SK-N-SH treated with all-trans-retinoic acid at 6 μM for 48 hours (cell line): ENCODE measurements at regions not wholly inside any gene's neighbourhood (a gene's known extent, or its start where the extent isn't known, plus 50 kb on each side); places are given as distances from the start of the nearest gene placed in this dataset.

Experiments
- ATAC-seq: fragments of 200-7000 bp; cut with Tn5 transposase; 3 replicates; pipeline ENCODE4 v1.9.1; 2020; ENCODE audit warnings: mild to moderate bottlenecking, moderate library complexity
- ARNTL ChIP-seq: fragments of 450-650 bp; formaldehyde crosslinking; IDR thresholded peaks from 2 replicates; pipeline ENCODE4 v1.5.0; 2020; ENCODE audit warnings: low read depth, mild to moderate bottlenecking, moderate library complexity, borderline replicate concordance
- BACH2 ChIP-seq: fragments of 250-450 bp; sonication (Bioruptor Pico); IDR thresholded peaks from 2 replicates; pipeline ENCODE4 v1.9.0; 2021; ENCODE audit warnings: mild to moderate bottlenecking, borderline replicate concordance
- CREB5 ChIP-seq: fragments of 250-450 bp; sonication (Bioruptor Pico); IDR thresholded peaks from 2 replicates; pipeline ENCODE4 v1.5.1; 2020; ENCODE audit warnings: low read depth, mild to moderate bottlenecking, moderate library complexity
- CSDC2 ChIP-seq: fragments of 250-450 bp; sonication (Bioruptor Pico); IDR thresholded peaks from 2 replicates; pipeline ENCODE4 v1.5.0; 2020; ENCODE audit warnings: mild to moderate bottlenecking, moderate library complexity
- CSRNP3 ChIP-seq: fragments of 250-450 bp; sonication (Bioruptor Pico); IDR thresholded peaks from 2 replicates; pipeline ENCODE4 v1.5.1; 2021; ENCODE audit warnings: mild to moderate bottlenecking, moderate library complexity
- ESRRG ChIP-seq: fragments of 250-450 bp; sonication (Bioruptor Pico); IDR thresholded peaks from 2 replicates; pipeline ENCODE4 v1.6.1; 2021; ENCODE audit warnings: mild to moderate bottlenecking
- GLIS3 ChIP-seq: fragments of 250-450 bp; sonication (Bioruptor Pico); IDR thresholded peaks from 2 replicates; pipeline ENCODE4 v1.5.0; 2020; ENCODE audit warnings: mild to moderate bottlenecking, moderate library complexity
- ISL1 ChIP-seq: fragments of 250-450 bp; sonication (Bioruptor Pico); IDR thresholded peaks from 2 replicates; pipeline ENCODE4 v2.1.2; 2022; ENCODE audit warnings: mild to moderate bottlenecking, moderate library complexity
- POU6F1 ChIP-seq: fragments of 250-450 bp; sonication (Bioruptor Pico); IDR thresholded peaks from 2 replicates; pipeline ENCODE4 v1.8.0; 2021; ENCODE audit warnings: low read depth, mild to moderate bottlenecking, moderate library complexity, borderline replicate concordance
- PPARA ChIP-seq: fragments of 250-450 bp; sonication (Bioruptor Pico); IDR thresholded peaks from 2 replicates; pipeline ENCODE4 v1.5.0; 2020; ENCODE audit warnings: mild to moderate bottlenecking, borderline replicate concordance
- SNAI2 ChIP-seq: fragments of 250-450 bp; sonication (Bioruptor Pico); IDR thresholded peaks from 2 replicates; pipeline ENCODE4 v1.5.0; 2020; ENCODE audit warnings: mild to moderate bottlenecking, moderate library complexity
- TCF4 ChIP-seq: fragments of 250-450 bp; sonication (Bioruptor Pico); IDR thresholded peaks from 2 replicates; pipeline ENCODE4 v1.8.0; 2021; ENCODE audit warnings: mild to moderate bottlenecking, moderate library complexity, borderline replicate concordance
- TOX ChIP-seq: fragments of 250-450 bp; sonication (Bioruptor Pico); IDR thresholded peaks from 2 replicates; pipeline ENCODE4 v1.8.0; 2021; ENCODE audit warnings: mild to moderate bottlenecking, moderate library complexity, borderline replicate concordance
- ZC3H10 ChIP-seq: fragments of 250-450 bp; sonication (Bioruptor Pico); IDR thresholded peaks from 2 replicates; pipeline ENCODE4 v1.5.1; 2021; ENCODE audit warnings: mild to moderate bottlenecking, moderate library complexity
- ZFP3 ChIP-seq: fragments of 250-450 bp; sonication (Bioruptor Pico); IDR thresholded peaks from 2 replicates; pipeline ENCODE4 v1.5.0; 2020; ENCODE audit warnings: mild to moderate bottlenecking, moderate library complexity
- ZFP30 ChIP-seq: fragments of 450-650 bp; formaldehyde crosslinking; IDR thresholded peaks from 2 replicates; pipeline ENCODE4 v1.5.0; 2022; ENCODE audit warnings: mild to moderate bottlenecking, moderate library complexity
- ZNF8 ChIP-seq: fragments of 450-650 bp; formaldehyde crosslinking; IDR thresholded peaks from 2 replicates; pipeline ENCODE4 v1.5.0; 2020; ENCODE audit warnings: mild to moderate bottlenecking, moderate library complexity
- TF ChIP-seq, protein P1 (sequence below): fragments of 250-450 bp; sonication (Bioruptor Pico); IDR thresholded peaks from 2 replicates; pipeline ENCODE4 v1.5.0; 2020; ENCODE audit warnings: mild to moderate bottlenecking, moderate library complexity

DNA sequence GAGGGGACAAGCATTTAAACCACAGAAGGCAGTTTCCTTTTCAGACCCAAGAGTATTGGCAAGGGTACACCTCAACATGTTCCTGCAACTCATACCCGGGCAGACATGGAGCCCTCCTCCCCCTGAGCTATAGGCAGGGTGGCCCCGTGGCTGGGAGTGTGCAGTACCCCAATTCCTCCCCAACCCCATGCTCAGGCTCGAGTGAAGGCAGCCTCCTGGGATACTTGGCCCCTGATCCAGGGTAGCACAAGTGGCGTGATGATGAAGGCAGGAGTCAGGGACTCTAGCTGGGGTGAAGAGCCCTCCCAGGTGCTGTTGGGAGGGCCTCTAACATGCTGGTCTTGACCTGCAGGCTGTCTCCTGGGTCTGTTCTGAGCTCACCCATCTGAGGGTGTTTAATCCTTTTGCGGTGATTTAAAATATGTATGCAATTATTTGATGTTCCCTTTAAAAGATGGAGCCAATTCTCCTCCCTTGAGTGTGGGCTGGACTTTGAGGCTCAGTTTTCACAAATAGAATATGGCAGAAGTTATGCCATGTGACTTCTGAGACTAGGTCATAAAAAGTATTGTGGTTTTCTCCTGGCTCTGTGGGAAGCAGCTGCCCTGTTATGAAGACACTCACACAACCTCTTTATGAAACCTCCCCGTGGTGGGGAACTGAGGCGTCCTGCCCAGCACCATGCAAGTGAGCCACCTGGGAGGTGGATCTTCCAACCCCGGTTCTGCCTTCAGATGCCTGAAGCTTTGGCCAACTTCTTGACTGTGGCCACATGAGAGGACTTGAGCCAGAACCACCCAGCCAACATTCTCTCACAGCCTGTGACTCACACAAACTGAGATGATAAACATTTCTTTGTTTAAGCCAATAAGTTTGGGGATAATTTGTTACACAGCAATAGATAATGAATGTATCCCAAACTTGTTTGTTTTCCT lies 54.7 kb upstream of the NECTIN1 start:
- TF ChIP-seq ZFP3 (no peak), PPARA (no peak), ESRRG (no peak), ZNF8 (CRISPR knock-in tag) (no peak), TOX (CRISPR knock-in tag) (no peak), CSRNP3 (CRISPR knock-in tag) (no peak), ARNTL (no peak), ZC3H10 (CRISPR knock-in tag) (no peak), TCF4 (CRISPR knock-in tag) (no peak), ISL1 (no peak), BACH2 (CRISPR knock-in tag) (no peak)
- TF ChIP-seq, protein P1, sequence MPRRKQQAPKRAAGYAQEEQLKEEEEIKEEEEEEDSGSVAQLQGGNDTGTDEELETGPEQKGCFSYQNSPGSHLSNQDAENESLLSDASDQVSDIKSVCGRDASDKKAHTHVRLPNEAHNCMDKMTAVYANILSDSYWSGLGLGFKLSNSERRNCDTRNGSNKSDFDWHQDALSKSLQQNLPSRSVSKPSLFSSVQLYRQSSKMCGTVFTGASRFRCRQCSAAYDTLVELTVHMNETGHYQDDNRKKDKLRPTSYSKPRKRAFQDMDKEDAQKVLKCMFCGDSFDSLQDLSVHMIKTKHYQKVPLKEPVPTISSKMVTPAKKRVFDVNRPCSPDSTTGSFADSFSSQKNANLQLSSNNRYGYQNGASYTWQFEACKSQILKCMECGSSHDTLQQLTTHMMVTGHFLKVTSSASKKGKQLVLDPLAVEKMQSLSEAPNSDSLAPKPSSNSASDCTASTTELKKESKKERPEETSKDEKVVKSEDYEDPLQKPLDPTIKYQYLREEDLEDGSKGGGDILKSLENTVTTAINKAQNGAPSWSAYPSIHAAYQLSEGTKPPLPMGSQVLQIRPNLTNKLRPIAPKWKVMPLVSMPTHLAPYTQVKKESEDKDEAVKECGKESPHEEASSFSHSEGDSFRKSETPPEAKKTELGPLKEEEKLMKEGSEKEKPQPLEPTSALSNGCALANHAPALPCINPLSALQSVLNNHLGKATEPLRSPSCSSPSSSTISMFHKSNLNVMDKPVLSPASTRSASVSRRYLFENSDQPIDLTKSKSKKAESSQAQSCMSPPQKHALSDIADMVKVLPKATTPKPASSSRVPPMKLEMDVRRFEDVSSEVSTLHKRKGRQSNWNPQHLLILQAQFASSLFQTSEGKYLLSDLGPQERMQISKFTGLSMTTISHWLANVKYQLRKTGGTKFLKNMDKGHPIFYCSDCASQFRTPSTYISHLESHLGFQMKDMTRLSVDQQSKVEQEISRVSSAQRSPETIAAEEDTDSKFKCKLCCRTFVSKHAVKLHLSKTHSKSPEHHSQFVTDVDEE (CRISPR knock-in tag): no peak
- TF ChIP-seq, all 23 proteins: peak for 0
- no peak for ATAC-seq

DNA sequence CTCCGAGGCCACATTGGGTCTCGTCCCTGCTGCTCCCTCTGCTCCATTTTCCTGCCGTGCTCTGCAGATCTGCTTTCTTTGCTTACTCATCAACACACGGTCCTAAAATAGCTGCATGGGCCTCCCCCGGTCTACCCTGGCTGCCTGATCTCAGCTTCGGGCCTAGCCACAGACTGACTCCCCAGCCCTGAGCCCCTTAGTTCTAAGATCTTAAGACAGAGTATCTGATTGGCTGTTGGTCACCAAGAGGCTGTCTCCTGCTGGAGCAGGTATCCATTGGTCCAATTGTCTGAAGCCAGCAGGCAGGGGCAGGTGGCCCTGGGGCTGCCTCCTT lies 53.7 kb upstream of the NECTIN1 start:
- TF ChIP-seq POU6F1 (CRISPR knock-in tag) (no peak), TOX (CRISPR knock-in tag) (no peak), ZNF8 (CRISPR knock-in tag) (no peak), BACH2 (CRISPR knock-in tag) (no peak), CSRNP3 (CRISPR knock-in tag) (no peak), CSDC2 (CRISPR knock-in tag) (no peak), ISL1 (no peak), SNAI2 (CRISPR knock-in tag) (no peak), CREB5 (no peak), ZFP30 (no peak), GLIS3 (CRISPR knock-in tag) (no peak), ARNTL (no peak)
- TF ChIP-seq, protein P1 (CRISPR knock-in tag): no peak
- TF ChIP-seq, all 23 proteins: peak for 0
- ATAC-seq: no peak
